Suprapubic skin (tissue), 4 donors: ENCODE measurements at regions not wholly inside any gene's neighbourhood (a gene's known extent, or its start where the extent isn't known, plus 50 kb on each side); places are given as distances from the start of the nearest gene placed in this dataset.
A peak's percentile ranks its signal among the peaks of the same experiment; 100 is the strongest.

Experiments
- DNase-seq, 2 donors: peaks; one replicate each; pipeline ENCODE4 v3.0.0-alpha.2; 2019; ENCODE audit warnings: low spot score in 2 of 2
- H3K27ac ChIP-seq: fragments of 200-600 bp; sonication (generic); one replicate; pipeline ENCODE4 v1.5.1; 2019
- H3K27me3 ChIP-seq: fragments of 200-600 bp; sonication (generic); one replicate; pipeline ENCODE4 v1.5.1; 2019
- H3K36me3 ChIP-seq: fragments of 200-600 bp; sonication (generic); one replicate; pipeline ENCODE4 v1.5.1; 2019
- H3K4me1 ChIP-seq: fragments of 200-600 bp; sonication (generic); one replicate; pipeline ENCODE4 v1.5.1; 2019
- H3K4me3 ChIP-seq: fragments of 200-600 bp; sonication (generic); one replicate; pipeline ENCODE4 v1.5.1; 2019; ENCODE audit warnings: mild to moderate bottlenecking
- H3K9me3 ChIP-seq: fragments of 200-600 bp; sonication (generic); one replicate; pipeline ENCODE4 v1.5.1; 2019
- CTCF ChIP-seq, 2 donors: fragments of 200-600 bp in 1 of 2; fragments of 450-650 bp in 1 of 2; sonication (generic) in 1 of 2; IDR thresholded peaks; one replicate each; pipeline ENCODE4 v1.5.1; 2016 to 2019; ENCODE audit warnings: antibody characterized with exemption in 2 of 2, mild to moderate bottlenecking in 1 of 2, moderate library complexity in 1 of 2
- EP300 ChIP-seq: sonication (generic); formaldehyde crosslinking; IDR thresholded peaks from one replicate; pipeline ENCODE4 v1.6.1; 2017; ENCODE audit warnings: antibody characterized with exemption
- POLR2A ChIP-seq, 2 donors: fragments of 450-650 bp; IDR thresholded peaks; one replicate each; pipeline ENCODE4 v1.6.1; 2017; ENCODE audit warnings: antibody characterized with exemption in 2 of 2, mild to moderate bottlenecking in 2 of 2, moderate library complexity in 2 of 2
- POLR2AphosphoS5 ChIP-seq, 3 donors: sonication (generic); formaldehyde crosslinking; IDR thresholded peaks; one replicate each; pipeline ENCODE4 v1.6.1; 2017; ENCODE audit warnings: antibody characterized with exemption in 3 of 3
- WGBS: methylation state at CpG from one replicate; pipeline ENCODE4 v1.1.5; 2018; 5-methylcytosine and 5-hydroxymethylcytosine counted together

- Histone ChIP-seq H3K4me3 (no peak overlapping the region), H3K36me3 (no peaks in the 10 kb centered on the region), H3K27me3 (no peaks in the 10 kb centered on the region), H3K27ac (no peak overlapping the region), H3K4me1 (no peaks in the 10 kb centered on the region), H3K9me3 (no peaks in the 10 kb centered on the region)
- TF ChIP-seq POLR2AphosphoS5 (IDR thresholded peaks at IDR 0.05) (no peak), CTCF (IDR thresholded peaks at IDR 0.05) (no peak), POLR2A (IDR thresholded peaks at IDR 0.05) (no peak), EP300 (no peak)
- DNase-seq = no peak
- WGBS = 72% methylated on average over 3 of the region's 3 CpGs
Measured at GRCh38 chr15:97736748-97737147, 223.8 kb upstream of the ARRDC4 start.

GRCh38 chr15:97745481-97746071 is 214.9 kb upstream of the ARRDC4 start:
- TF ChIP-seq CTCF (IDR thresholded peaks at IDR 0.05) (peak; percentile 7 to 34), POLR2AphosphoS5 (IDR thresholded peaks at IDR 0.05) (no peak)
- Histone ChIP-seq H3K27me3 (peaks cover 3% of the 10 kb centered on the region), H3K9me3 (no peaks in the 10 kb centered on the region), H3K4me1 (no peaks in the 10 kb centered on the region), H3K36me3 (no peaks in the 10 kb centered on the region), H3K4me3 (no peak overlapping the region), H3K27ac (no peak overlapping the region)
- WGBS = 58% methylated on average over 8 of the region's 8 CpGs
- no peak for DNase-seq

- Histone ChIP-seq H3K4me3 (no peak overlapping the region), H3K36me3 (no peaks in the 10 kb centered on the region), H3K27me3 (peaks cover 3% of the 10 kb centered on the region), H3K9me3 (no peaks in the 10 kb centered on the region), H3K4me1 (no peaks in the 10 kb centered on the region), H3K27ac (no peak overlapping the region)
- 72% methylated on average over 5 of the region's 5 CpGs for WGBS
- no peak for TF ChIP-seq POLR2AphosphoS5 (IDR thresholded peaks at IDR 0.05)
- no peak for TF ChIP-seq CTCF (IDR thresholded peaks at IDR 0.05)
- TF ChIP-seq EP300 = no peak
- TF ChIP-seq POLR2A (IDR thresholded peaks at IDR 0.05) = no peak
- DNase-seq = no peak
Measured at GRCh38 chr15:97747342-97747741, 213.2 kb upstream of the ARRDC4 start.

GRCh38 chr15:97748576-97748975 is 211.9 kb upstream of the ARRDC4 start:
- Histone ChIP-seq H3K27me3 (peaks cover 3% of the 10 kb centered on the region), H3K36me3 (no peaks in the 10 kb centered on the region), H3K27ac (no peak overlapping the region), H3K4me1 (no peaks in the 10 kb centered on the region), H3K9me3 (no peaks in the 10 kb centered on the region), H3K4me3 (no peak overlapping the region)
- TF ChIP-seq EP300 (no peak), POLR2AphosphoS5 (IDR thresholded peaks at IDR 0.05) (no peak), CTCF (IDR thresholded peaks at IDR 0.05) (no peak), POLR2A (IDR thresholded peaks at IDR 0.05) (no peak)
- WGBS = 65% methylated on average over 2 of the region's 5 CpGs
- no peak for DNase-seq

GRCh38 chr15:97750060-97750459 is 210.4 kb upstream of the ARRDC4 start:
- no peak for DNase-seq
- H3K9me3 ChIP-seq = no peaks in the 10 kb centered on the region
- no peak overlapping the region for H3K27ac ChIP-seq
- WGBS = 75% methylated on average over 7 of the region's 7 CpGs
- H3K4me1 ChIP-seq = no peaks in the 10 kb centered on the region
- H3K27me3 ChIP-seq = peaks cover 3% of the 10 kb centered on the region
- no peaks in the 10 kb centered on the region for H3K36me3 ChIP-seq
- H3K4me3 ChIP-seq = no peak overlapping the region
- TF ChIP-seq POLR2AphosphoS5 (IDR thresholded peaks at IDR 0.05) (no peak), POLR2A (IDR thresholded peaks at IDR 0.05) (no peak), CTCF (IDR thresholded peaks at IDR 0.05) (no peak), EP300 (no peak)
